Type B pancreatic cell (in vitro differentiated cells): ENCODE measurements at regions not wholly inside any gene's neighbourhood (a gene's known extent, or its start where the extent isn't known, plus 50 kb on each side); places are given as distances from the start of the nearest gene placed in this dataset.

Source experiments
- DNase-seq: peaks from one replicate; pipeline ENCODE4 v3.0.0; 2021; ENCODE audit warnings: mixed read lengths; ENCODE audit not compliant: unreplicated experiment; ENCODE audit errors: extremely low spot score
- H3K27ac Mint-ChIP-seq: 2 replicates; pipeline ENCODE4 v1.8.0; 2021; ENCODE audit warnings: mild to moderate bottlenecking, mixed read lengths
- H3K27me3 Mint-ChIP-seq: 2 replicates; pipeline ENCODE4 v1.8.0; 2021; ENCODE audit warnings: mixed read lengths
- H3K36me3 Mint-ChIP-seq: 2 replicates; pipeline ENCODE4 v1.8.0; 2021; ENCODE audit warnings: mixed read lengths
- H3K4me1 Mint-ChIP-seq: one replicate; pipeline ENCODE4 v1.8.0; 2021; ENCODE audit warnings: mixed read lengths; ENCODE audit not compliant: unreplicated experiment
- H3K4me3 Mint-ChIP-seq: 2 replicates; pipeline ENCODE4 v1.8.0; 2021; ENCODE audit warnings: mild to moderate bottlenecking, mixed read lengths
- H3K9me3 Mint-ChIP-seq: 2 replicates; pipeline ENCODE4 v1.8.0; 2021; ENCODE audit warnings: mixed read lengths
- TF ChIP-seq, protein P1 (sequence below): fragments of 200-600 bp; sonication (generic); conservative IDR thresholded peaks from 2 replicates; pipeline ENCODE4 v1.5.0; 2021; ENCODE audit warnings: antibody characterized with exemption, mild to moderate bottlenecking

DNA sequence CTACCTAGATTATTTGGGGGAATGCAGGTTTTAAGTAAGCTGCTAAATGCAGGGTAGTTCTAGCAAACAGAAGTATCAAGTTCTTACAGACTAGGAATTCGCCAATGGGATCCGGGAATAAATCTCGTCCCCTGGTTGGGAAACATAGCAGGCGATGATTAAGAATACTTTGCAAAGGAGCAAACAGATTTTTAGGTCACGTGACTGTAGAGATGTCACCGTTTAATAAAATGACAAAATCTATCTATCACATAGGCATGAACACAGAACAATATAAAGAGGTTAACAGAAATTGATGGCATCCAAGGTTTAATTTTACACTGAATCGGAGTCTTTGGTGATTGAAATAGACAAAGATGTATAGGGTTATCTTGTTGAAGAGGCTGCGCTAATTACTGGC, 664.1 kb downstream of the BCL11A start:
- DNase-seq = no peak
- H3K27ac Mint-ChIP-seq = no peak overlapping the region
- no peaks in the 10 kb centered on the region for H3K9me3 Mint-ChIP-seq
- peaks cover 22% of the 10 kb centered on the region for H3K4me1 Mint-ChIP-seq
- H3K27me3 Mint-ChIP-seq = no peaks in the 10 kb centered on the region
- TF ChIP-seq, protein P1, sequence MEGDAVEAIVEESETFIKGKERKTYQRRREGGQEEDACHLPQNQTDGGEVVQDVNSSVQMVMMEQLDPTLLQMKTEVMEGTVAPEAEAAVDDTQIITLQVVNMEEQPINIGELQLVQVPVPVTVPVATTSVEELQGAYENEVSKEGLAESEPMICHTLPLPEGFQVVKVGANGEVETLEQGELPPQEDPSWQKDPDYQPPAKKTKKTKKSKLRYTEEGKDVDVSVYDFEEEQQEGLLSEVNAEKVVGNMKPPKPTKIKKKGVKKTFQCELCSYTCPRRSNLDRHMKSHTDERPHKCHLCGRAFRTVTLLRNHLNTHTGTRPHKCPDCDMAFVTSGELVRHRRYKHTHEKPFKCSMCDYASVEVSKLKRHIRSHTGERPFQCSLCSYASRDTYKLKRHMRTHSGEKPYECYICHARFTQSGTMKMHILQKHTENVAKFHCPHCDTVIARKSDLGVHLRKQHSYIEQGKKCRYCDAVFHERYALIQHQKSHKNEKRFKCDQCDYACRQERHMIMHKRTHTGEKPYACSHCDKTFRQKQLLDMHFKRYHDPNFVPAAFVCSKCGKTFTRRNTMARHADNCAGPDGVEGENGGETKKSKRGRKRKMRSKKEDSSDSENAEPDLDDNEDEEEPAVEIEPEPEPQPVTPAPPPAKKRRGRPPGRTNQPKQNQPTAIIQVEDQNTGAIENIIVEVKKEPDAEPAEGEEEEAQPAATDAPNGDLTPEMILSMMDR = no peak
- no peaks in the 10 kb centered on the region for H3K36me3 Mint-ChIP-seq
- no peak overlapping the region for H3K4me3 Mint-ChIP-seq

DNA sequence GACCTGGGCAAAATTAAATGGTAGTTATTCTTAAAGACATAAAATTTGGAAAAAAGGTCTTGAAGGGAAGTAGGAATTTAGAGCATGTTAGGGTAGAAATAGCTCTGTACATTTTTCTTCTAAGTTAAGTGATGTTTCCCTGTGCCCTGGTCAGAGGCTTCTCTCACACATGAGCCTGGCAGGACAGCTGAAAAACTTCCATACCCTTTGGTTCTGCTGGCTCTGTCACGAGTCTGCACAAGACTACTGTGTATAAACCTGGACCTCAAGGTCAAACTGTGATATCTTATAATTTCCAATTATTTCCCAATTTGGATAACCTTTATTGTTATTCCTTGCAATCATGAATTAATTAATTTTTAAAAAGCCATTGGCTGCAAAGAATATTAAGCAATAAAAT, 664.7 kb downstream of the BCL11A start:
- no peak for DNase-seq
- Mint-ChIP-seq H3K27ac (no peak overlapping the region), H3K9me3 (no peaks in the 10 kb centered on the region), H3K27me3 (no peaks in the 10 kb centered on the region), H3K4me3 (no peak overlapping the region), H3K4me1 (peaks cover 22% of the 10 kb centered on the region), H3K36me3 (no peaks in the 10 kb centered on the region)
- TF ChIP-seq, protein P1 = no peak

DNA sequence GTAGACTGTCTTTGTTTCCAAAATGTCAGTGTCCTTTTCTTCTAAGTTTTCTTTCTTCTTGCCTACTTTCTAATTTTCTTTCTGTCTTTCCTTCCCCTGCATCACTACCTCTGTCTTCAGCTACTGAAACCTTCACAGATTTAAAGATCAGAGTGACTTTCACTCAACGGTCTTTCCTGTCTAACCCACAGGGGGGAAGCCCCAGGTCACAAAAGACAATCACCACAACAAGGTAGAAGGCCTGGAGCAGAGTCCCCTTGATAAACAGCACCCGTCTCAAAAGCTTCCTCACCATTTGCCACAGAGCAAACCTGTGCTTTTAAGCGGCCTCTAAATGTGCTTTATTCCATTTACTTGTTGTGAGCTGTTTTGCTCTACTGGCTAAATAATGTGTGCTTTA, 665.4 kb downstream of the BCL11A start:
- no peaks in the 10 kb centered on the region for H3K36me3 Mint-ChIP-seq
- H3K27me3 Mint-ChIP-seq = no peaks in the 10 kb centered on the region
- DNase-seq = no peak
- no peak overlapping the region for H3K4me3 Mint-ChIP-seq
- H3K27ac Mint-ChIP-seq = no peak overlapping the region
- TF ChIP-seq, protein P1 = no peak
- no peaks in the 10 kb centered on the region for H3K9me3 Mint-ChIP-seq
- peaks cover 22% of the 10 kb centered on the region for H3K4me1 Mint-ChIP-seq

DNA sequence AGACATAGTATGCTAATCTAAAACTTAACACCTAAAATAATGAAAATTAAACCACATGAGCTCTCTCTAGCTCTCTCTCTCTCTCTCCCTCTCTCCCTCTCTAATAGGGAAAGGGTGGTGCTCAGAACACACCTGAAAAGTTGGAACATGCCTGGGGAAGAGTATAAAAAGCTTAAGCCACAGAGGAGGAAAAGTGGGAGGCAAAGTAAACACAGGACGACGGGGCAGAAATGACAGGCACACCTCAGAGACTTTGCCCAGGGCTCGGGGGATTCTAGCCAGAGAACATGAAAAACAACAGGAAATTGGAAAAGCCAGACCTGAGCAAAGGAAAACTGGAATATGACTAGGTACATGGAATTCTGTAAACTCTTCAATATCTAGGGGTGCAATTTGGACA, 666.1 kb downstream of the BCL11A start:
- no peak overlapping the region for H3K4me3 Mint-ChIP-seq
- no peak overlapping the region for H3K27ac Mint-ChIP-seq
- H3K9me3 Mint-ChIP-seq = no peaks in the 10 kb centered on the region

DNA sequence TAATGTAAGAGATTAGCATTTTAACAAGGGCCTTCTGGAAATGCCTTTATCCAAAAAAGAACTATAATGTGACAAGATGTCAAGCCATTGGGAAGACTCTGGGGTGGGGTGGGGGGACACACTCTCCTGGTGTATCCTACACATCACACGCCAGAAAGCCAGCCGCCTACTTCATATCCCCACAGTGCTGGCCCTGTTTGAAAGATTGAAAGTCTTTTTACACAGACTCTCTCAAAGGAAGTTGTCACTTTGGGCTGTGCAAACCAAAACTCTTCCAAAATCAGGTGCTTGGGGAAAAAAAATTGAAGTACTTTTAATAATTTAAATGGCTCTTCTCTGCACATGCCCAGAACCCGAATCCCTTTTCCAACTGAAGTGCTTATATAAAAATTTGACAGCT, 666.7 kb downstream of the BCL11A start:
- no peak overlapping the region for H3K4me3 Mint-ChIP-seq

More for the DNA sequence above, 666.1 kb downstream of the BCL11A start:
- Mint-ChIP-seq H3K4me1 (peaks cover 22% of the 10 kb centered on the region), H3K36me3 (no peaks in the 10 kb centered on the region), H3K27me3 (no peaks in the 10 kb centered on the region)
- DNase-seq = no peak
- TF ChIP-seq, protein P1 = no peak

More for the DNA sequence above, 666.7 kb downstream of the BCL11A start:
- Mint-ChIP-seq H3K4me1 (peaks cover 22% of the 10 kb centered on the region), H3K27ac (no peak overlapping the region), H3K9me3 (no peaks in the 10 kb centered on the region), H3K36me3 (no peaks in the 10 kb centered on the region), H3K27me3 (no peaks in the 10 kb centered on the region)
- TF ChIP-seq, protein P1 = no peak
- no peak for DNase-seq
